NCI-H146 treated with DMSO at 0.1 percent for 48 hours (cell line): ENCODE measurements at regions not wholly inside any gene's neighbourhood (a gene's known extent, or its start where the extent isn't known, plus 50 kb on each side); places are given as distances from the start of the nearest gene placed in this dataset.
"Not testable (repeated sequence)": the region's sequence is repeated elsewhere in the genome, so short reads cannot be mapped to it uniquely, and the experiment has no call there.

Experiments used
- DNase-seq: peaks from one replicate; lab custom pipeline; 2025; ENCODE audit not compliant: unreplicated experiment; lab: John Stamatoyannopoulos, UW

DNA sequence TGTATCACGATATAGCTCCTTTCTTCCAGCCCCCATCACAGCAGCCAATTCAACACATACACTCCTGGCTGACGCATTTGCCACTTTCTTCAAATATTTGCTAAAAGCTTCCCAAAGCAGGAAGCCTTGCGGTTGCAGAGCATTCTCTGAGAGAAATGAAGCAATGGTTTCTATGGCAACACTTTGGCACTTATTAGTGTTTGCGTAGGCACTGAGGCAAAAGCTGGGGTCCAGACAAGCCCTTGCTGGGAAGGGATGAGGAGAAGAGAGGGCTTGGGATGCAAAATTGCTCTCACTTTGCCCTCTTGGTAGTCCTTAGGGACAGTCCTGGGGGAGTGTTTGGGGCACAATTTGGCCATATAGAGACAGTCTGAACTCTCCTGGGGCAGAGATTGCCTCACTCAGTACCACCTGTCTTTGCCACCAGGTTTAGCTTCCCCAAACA lies 55.0 kb upstream of the PAK3 start:
- no peak for DNase-seq

GRCh38 chrX:111040377-111041017 lies 55.5 kb upstream of the PAK3 start:
- DNase-seq: no peak

DNA sequence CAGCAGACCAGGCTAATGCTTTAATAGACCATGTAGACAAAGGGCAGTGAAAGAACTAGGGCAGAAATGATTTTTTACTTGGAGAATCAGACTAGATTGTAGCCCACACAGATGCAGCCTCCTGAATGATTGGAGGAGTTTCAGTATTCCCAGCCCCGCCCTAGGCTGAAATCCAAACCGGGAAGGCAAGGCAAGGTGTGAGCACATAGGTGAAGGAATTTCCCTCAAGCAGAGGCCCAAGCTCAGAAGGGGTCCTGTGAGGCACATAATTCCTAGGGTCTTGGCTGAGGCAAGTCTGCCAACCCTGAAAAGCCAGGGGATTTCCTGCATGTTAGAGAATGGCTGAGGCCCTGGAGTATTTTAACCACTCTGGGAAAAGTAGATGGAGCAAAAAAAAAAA lies 56.4 kb upstream of the PAK3 start:
- no peak for DNase-seq

- DNase-seq: no peak
Observed at GRCh38 chrX:111035991-111036390, 60.0 kb upstream of the PAK3 start.

GRCh38 chrX:111035256-111035655 lies 60.7 kb upstream of the PAK3 start:
- DNase-seq: no peak

- not testable (repeated sequence) for DNase-seq
Observed at GRCh38 chrX:111022998-111023397, 73.0 kb upstream of the PAK3 start.

- DNase-seq: no peak
Observed at GRCh38 chrX:111020283-111020682, 75.7 kb upstream of the PAK3 start.

- no peak for DNase-seq
Observed at GRCh38 chrX:111013778-111014455, 82.1 kb upstream of the PAK3 start.

- DNase-seq: no peak
Observed at GRCh38 chrX:111010111-111010510, 85.9 kb upstream of the PAK3 start.

GRCh38 chrX:111009256-111009655 lies 86.7 kb upstream of the PAK3 start:
- DNase-seq: no peak

GRCh38 chrX:111008126-111008525 lies 87.9 kb upstream of the PAK3 start:
- DNase-seq: no peak

GRCh38 chrX:111007238-111007637 lies 88.8 kb upstream of the PAK3 start:
- no peak for DNase-seq

DNA sequence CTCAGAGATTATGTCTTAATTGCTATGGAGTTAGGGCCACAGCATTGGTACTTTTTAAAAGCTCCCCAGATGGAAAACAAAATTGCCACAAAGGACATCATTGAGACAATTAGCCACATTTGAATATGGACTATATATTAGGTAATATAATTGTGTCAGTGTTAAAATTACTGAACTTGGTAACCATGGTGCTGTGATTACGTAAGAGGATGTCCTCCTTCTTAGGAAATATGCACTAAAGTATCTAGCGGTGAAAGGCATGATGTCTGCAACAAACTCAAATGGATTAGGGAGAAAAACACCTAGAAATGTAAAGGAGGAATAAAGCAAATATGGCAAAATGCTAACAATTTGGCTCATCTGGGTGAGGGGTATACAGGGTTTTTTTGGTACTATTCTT lies 89.9 kb upstream of the PAK3 start:
- no peak for DNase-seq

GRCh38 chrX:111005166-111005565 lies 90.8 kb upstream of the PAK3 start:
- DNase-seq: no peak

- DNase-seq: no peak
Observed at GRCh38 chrX:111003118-111003517, 92.9 kb upstream of the PAK3 start.

- peak; percentile 0 for DNase-seq
Observed at GRCh38 chrX:110992611-110993010, 103.4 kb upstream of the PAK3 start.

DNA sequence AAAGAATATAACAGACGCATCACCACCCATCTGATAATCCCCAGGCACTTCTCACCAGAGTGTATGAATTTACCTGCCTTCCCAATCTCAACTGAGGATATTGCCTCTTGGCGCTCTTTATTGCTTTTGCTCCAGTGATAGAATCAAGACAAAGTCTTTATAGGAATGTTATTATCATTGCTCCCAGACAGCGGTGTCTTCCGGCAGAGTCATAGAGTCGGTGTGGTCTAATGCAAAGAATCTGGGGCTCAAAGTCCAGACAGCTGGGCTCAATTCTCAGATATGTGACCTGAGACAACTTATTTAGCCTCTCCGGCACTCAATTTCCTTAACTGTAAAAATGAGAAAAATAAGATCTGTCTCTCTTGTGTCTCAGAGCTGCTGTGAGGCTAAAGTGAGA lies 106.1 kb upstream of the PAK3 start:
- DNase-seq: no peak

DNA sequence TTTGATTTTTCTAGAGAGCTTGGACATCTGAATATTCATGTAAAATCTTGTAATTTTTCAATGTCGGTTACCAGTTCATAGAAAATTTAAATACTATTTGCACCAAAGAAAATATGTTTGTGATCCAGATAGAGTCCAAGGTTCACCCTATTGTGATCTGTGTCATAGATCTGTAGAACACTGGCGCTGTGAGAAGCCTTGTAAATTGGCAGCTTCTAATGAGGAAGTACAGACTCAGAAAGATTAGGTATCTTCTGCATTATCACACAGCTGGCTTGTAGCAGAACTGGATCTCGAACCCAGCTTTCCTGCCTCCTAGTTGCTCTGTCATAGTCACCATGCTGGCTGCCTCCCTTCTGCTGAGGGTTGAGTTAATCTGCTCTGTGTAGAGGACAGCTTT lies 106.5 kb upstream of the PAK3 start:
- DNase-seq: no peak

DNA sequence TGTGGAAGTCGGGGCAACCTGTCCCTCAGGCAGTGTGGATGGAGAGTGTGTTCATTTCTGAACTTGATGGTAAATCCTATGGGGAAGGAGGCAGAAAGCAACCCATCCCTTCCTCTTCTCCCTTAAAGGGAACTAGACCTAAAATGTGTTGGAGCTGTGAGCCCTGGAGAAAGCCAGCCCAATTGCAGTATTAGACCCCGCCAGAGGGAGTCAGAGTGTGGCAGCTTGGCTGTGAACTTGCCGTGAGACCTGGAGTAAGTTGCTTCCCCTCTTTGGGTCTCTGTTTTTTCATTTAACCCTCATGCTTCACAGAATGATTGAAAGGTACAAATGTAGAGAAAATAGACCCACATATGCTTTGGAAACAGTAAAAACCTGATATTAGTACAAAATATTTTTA lies 108.7 kb upstream of the PAK3 start:
- DNase-seq: no peak

GRCh38 chrX:110985470-110985869 lies 110.5 kb upstream of the PAK3 start:
- DNase-seq: no peak

DNA sequence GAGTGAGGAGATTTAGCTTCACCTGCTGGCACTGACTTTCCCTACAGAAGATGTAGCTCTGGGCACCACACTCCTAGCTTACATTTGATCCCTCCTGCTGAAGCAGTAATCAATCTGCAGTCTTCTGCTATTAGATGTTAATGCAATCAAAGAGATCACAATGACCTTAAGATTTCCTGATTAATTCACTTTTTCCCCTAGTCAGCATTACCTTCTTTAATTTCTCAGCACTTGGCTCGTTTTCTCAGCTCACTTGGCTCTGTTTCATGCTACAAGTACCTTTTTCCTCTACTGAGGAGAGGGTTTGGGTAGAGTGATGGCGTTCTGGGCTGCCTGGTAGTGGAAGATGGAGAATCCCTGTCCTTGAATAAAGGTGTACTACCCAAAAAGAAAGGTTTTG lies 113.0 kb upstream of the PAK3 start:
- no peak for DNase-seq

DNA sequence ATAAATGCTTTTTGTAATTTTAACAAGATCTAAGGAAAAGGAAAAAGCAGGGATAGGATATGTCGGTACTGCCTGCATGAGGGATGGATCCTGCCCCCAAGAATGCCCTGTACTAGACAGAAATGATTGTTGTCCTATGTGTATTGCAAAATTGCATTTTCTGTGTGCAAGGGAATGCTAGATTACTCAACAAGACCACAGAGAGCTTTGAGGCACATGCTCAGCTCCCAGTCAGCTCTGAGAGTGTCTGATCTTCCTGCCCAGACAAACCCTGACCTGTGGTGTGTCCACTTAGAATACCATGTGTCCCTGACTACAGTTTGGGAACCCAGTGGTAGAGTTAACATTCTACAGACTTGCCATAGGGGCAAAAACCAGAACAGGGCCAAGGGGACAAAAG lies 129.2 kb upstream of the PAK3 start:
- no peak for DNase-seq

DNA sequence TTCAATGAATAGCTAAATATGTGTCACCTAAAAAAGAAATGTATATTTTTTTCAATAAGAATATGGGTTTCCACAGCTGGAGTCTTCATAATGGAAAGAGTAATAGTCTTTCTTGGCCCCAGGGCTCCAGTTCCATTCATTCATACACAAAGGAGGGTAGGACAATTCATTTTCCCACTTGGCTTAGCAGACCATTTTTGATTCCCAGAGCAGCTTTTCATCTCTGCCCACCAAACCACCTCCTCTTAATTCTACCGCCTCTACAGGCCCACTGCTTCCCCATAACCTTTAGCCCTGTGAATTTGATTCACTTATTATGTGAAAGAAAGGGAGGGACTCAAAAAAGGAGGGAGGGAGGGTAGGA lies 129.9 kb upstream of the PAK3 start:
- no peak for DNase-seq
